HepG2 (cell line): ENCODE measurements at regions not wholly inside any gene's neighbourhood (a gene's known extent, or its start where the extent isn't known, plus 50 kb on each side); places are given as distances from the start of the nearest gene placed in this dataset.

Experiments used
- ATAC-seq: fragments of 200-7000 bp; cut with Tn5 transposase; 3 replicates; pipeline ENCODE4 v1.9.1; 2020; ENCODE audit warnings: mild to moderate bottlenecking, moderate library complexity
- BruUV-seq: library from RNA; stranded (reverse); fragments of 400-500 nt; replicated peaks from 2 replicates; lab custom pipeline; 2021; lab: Mats Ljungman, UMichigan
- CTCF ChIA-PET: fragments of 300-600 bp; formaldehyde crosslinking; extraction: SDS; loops from one replicate; lab custom pipeline; 2021; ENCODE audit warnings: low total read pairs, inconsistent platforms, low intra/inter-chr PET ratio; lab: Yijun Ruan, JAX
- POLR2A ChIA-PET: fragments of 350-600 bp; sonication (Branson Sonifier 250); formaldehyde crosslinking; loops from one replicate; lab custom pipeline; 2020; ENCODE audit warnings: antibody characterized with exemption, inconsistent platforms; lab: Yijun Ruan, JAX
- DNase-seq: peaks from one replicate; pipeline ENCODE4 v3.0.0-alpha.2; 2015; ENCODE audit warnings: low spot score
- FAIRE-seq: peaks from 3 replicates; lab custom pipeline; 2011; peaks lifted over from hg19 to GRCh38; lab: Jason Lieb, UNC
- H2AFZ ChIP-seq: one replicate; pipeline ENCODE4 v1.6.1; 2011; ENCODE audit warnings: low read length, inconsistent platforms
- H3K27ac ChIP-seq: fragments of 300-600 bp; 3 replicates; pipeline ENCODE4 v1.8.0; 2011; ENCODE audit warnings: mixed run types, mild to moderate bottlenecking, mixed read lengths, low read length, inconsistent platforms; ENCODE audit not compliant: insufficient read depth; ENCODE audit errors: extremely low read length
- H3K27me3 ChIP-seq, 2 experiments: fragments of 200-600 bp in 1 of 2; 2 replicates in 1 of 2; 3 replicates in 1 of 2; pipeline versions ENCODE4 v1.6.0 to v1.8.0; 2011; ENCODE audit warnings: low read length in 2 of 2, mild to moderate bottlenecking in 2 of 2, moderate library complexity in 2 of 2, inconsistent platforms in 1 of 2; ENCODE audit not compliant: insufficient read depth in 2 of 2, control insufficient read depth in 1 of 2
- H3K36me3 ChIP-seq, 2 experiments: fragments of 200-600 bp in 1 of 2; replicated peaks in 1 of 2; 2 replicates in 1 of 2; 3 replicates in 1 of 2; pipeline versions ENCODE4 v1.5.1 to v1.8.0; 2011; ENCODE audit warnings: low read length in 2 of 2, inconsistent platforms in 1 of 2; ENCODE audit not compliant: insufficient read depth in 2 of 2, control insufficient read depth in 1 of 2
- H3K4me1 ChIP-seq: 2 replicates; pipeline ENCODE4 v1.5.1; 2012; ENCODE audit warnings: low read length, inconsistent platforms; ENCODE audit not compliant: insufficient read depth
- H3K4me2 ChIP-seq: 2 replicates; pipeline ENCODE4 v1.6.0; 2011; ENCODE audit warnings: low read depth, low read length, inconsistent platforms
- H3K4me3 ChIP-seq, 3 experiments: fragments of 200-600 bp in 1 of 3; sonication (generic), shearing (Covaris generic) in 1 of 3; replicated peaks in 1 of 3; 2 replicates each; pipeline ENCODE4 v1.5.1; 2011 to 2016; ENCODE audit warnings: low read length in 3 of 3, inconsistent platforms in 2 of 3, low read depth in 2 of 3, mild to moderate bottlenecking in 2 of 3, control low read depth in 1 of 3, mixed read lengths in 1 of 3; ENCODE audit not compliant: insufficient read depth in 1 of 3
- H3K79me2 ChIP-seq: one replicate; pipeline ENCODE4 v1.6.1; 2011; ENCODE audit warnings: low read length, inconsistent platforms; ENCODE audit not compliant: insufficient read depth
- H3K9ac ChIP-seq: 2 replicates; pipeline ENCODE4 v1.6.0; 2011; ENCODE audit warnings: mild to moderate bottlenecking, low read depth, low read length, inconsistent platforms; ENCODE audit not compliant: insufficient read depth
- H3K9me3 ChIP-seq: 2 replicates; pipeline ENCODE4 v1.5.1; 2012; ENCODE audit warnings: mild to moderate bottlenecking, low read length
- H4K20me1 ChIP-seq: 2 replicates; pipeline ENCODE4 v1.6.0; 2011; ENCODE audit warnings: inconsistent platforms, mild to moderate bottlenecking, low read length, moderate library complexity; ENCODE audit not compliant: insufficient read depth
- CBX1 ChIP-seq: IDR thresholded peaks from one replicate; pipeline ENCODE4 v1.6.1; 2016; ENCODE audit warnings: antibody characterized with exemption, low read depth
- ETV5 ChIP-seq: IDR thresholded peaks from 2 replicates; pipeline ENCODE4 v1.6.1; 2018; ENCODE audit warnings: missing biosample characterization, missing genetic modification reagents, inconsistent platforms, borderline replicate concordance
- NRL ChIP-seq: sonication (generic); formaldehyde crosslinking; IDR thresholded peaks from 2 replicates; pipeline ENCODE4 v1.5.0; 2020; ENCODE audit warnings: missing genetic modification reagents, mild to moderate bottlenecking, moderate library complexity, borderline replicate concordance
- REPIN1 ChIP-seq: sonication (generic); formaldehyde crosslinking; IDR thresholded peaks from 2 replicates; pipeline ENCODE4 v1.8.0; 2022; ENCODE audit warnings: missing genetic modification reagents, low read depth, mild to moderate bottlenecking, borderline replicate concordance
- RFX1 ChIP-seq: fragments of 450-650 bp; IDR thresholded peaks from 2 replicates; pipeline ENCODE4 v1.6.1; 2017
- TCF12 ChIP-seq, 2 experiments: fragments of 450-650 bp in 1 of 2; sonication (generic) in 1 of 2; formaldehyde crosslinking in 1 of 2; IDR thresholded peaks; 2 replicates each; pipeline versions ENCODE4 v1.6.1 to v1.8.0; 2017 to 2022; ENCODE audit warnings: antibody characterized with exemption in 1 of 2, mild to moderate bottlenecking in 1 of 2, missing genetic modification reagents in 1 of 2, moderate library complexity in 1 of 2
- TGIF2 ChIP-seq: IDR thresholded peaks from 2 replicates; pipeline ENCODE4 v1.6.1; 2016; ENCODE audit warnings: control low read depth, missing compliant biosample characterization
- TOE1 ChIP-seq: sonication (generic); formaldehyde crosslinking; IDR thresholded peaks from 2 replicates; pipeline ENCODE4 v1.4.0; 2020; ENCODE audit warnings: mild to moderate bottlenecking, missing genetic modification reagents
- TOPORS ChIP-seq: sonication (generic); formaldehyde crosslinking; IDR thresholded peaks from 2 replicates; pipeline ENCODE4 v1.8.0; 2023; ENCODE audit warnings: mild to moderate bottlenecking, missing genetic modification reagents
- YEATS2 ChIP-seq: sonication (generic); formaldehyde crosslinking; IDR thresholded peaks from 2 replicates; pipeline ENCODE4 v1.4.0; 2020; ENCODE audit warnings: missing genetic modification reagents, borderline replicate concordance
- ZMYM2 ChIP-seq: sonication (generic); formaldehyde crosslinking; IDR thresholded peaks from 2 replicates; pipeline ENCODE4 v1.8.0; 2022; ENCODE audit warnings: mild to moderate bottlenecking, missing genetic modification reagents
- ZNF292 ChIP-seq: sonication (generic); formaldehyde crosslinking; IDR thresholded peaks from 2 replicates; pipeline ENCODE4 v1.8.1; 2022; ENCODE audit warnings: mild to moderate bottlenecking, low read depth, missing genetic modification reagents, borderline replicate concordance
- ZNF383 ChIP-seq: sonication (generic); formaldehyde crosslinking; IDR thresholded peaks from 2 replicates; pipeline ENCODE4 v1.4.0; 2020; ENCODE audit warnings: missing genetic modification reagents, mild to moderate bottlenecking, borderline replicate concordance
- ZNF607 ChIP-seq: sonication (generic); formaldehyde crosslinking; IDR thresholded peaks from 2 replicates; pipeline ENCODE4 v1.5.1; 2020; ENCODE audit warnings: missing genetic modification reagents, mild to moderate bottlenecking, borderline replicate concordance
- ZNF781 ChIP-seq: sonication (generic); formaldehyde crosslinking; IDR thresholded peaks from 2 replicates; pipeline ENCODE4 v1.5.1; 2020; ENCODE audit warnings: borderline replicate concordance, mild to moderate bottlenecking, missing genetic modification reagents; ENCODE audit errors: not compliant biosample characterization
- ZNF782 ChIP-seq: sonication (generic); formaldehyde crosslinking; IDR thresholded peaks from 2 replicates; pipeline ENCODE4 v1.4.0; 2020; ENCODE audit warnings: missing genetic modification reagents, mild to moderate bottlenecking, borderline replicate concordance
- WGBS: methylation state at CpG from one replicate; pipeline ENCODE4 v1.1.6; 2017; ENCODE audit warnings: low lambda C conversion rate; 5-methylcytosine and 5-hydroxymethylcytosine counted together
- in situ Hi-C: cut with HindIII; loops from 2 replicates; pipeline ENCODE4 v1.10.0; 2017; ENCODE audit warnings: low pct_unique_long_range_greater_than_20kb; ENCODE audit not compliant: extremely low pct_ligation_motif_present
- intact Hi-C: fragments of 100-400 bp; cut with micrococcal nuclease; formaldehyde crosslinking; loops from one replicate; pipeline ENCODE4 v1.10.0; 2022; ENCODE audit not compliant: unreplicated experiment
- TF ChIP-seq, protein P1 (sequence below): sonication (generic); formaldehyde crosslinking; IDR thresholded peaks from 2 replicates; pipeline ENCODE4 v1.4.0; 2020; ENCODE audit warnings: missing genetic modification reagents, borderline replicate concordance
- TF ChIP-seq, protein P2 (sequence below): sonication (generic); formaldehyde crosslinking; IDR thresholded peaks from 2 replicates; pipeline ENCODE4 v1.4.0; 2020; ENCODE audit warnings: missing genetic modification reagents, borderline replicate concordance

GRCh38 chrX:38960137-38960536, 158.9 kb downstream of the MID1IP1 start (continued):
- TF ChIP-seq, protein P1, sequence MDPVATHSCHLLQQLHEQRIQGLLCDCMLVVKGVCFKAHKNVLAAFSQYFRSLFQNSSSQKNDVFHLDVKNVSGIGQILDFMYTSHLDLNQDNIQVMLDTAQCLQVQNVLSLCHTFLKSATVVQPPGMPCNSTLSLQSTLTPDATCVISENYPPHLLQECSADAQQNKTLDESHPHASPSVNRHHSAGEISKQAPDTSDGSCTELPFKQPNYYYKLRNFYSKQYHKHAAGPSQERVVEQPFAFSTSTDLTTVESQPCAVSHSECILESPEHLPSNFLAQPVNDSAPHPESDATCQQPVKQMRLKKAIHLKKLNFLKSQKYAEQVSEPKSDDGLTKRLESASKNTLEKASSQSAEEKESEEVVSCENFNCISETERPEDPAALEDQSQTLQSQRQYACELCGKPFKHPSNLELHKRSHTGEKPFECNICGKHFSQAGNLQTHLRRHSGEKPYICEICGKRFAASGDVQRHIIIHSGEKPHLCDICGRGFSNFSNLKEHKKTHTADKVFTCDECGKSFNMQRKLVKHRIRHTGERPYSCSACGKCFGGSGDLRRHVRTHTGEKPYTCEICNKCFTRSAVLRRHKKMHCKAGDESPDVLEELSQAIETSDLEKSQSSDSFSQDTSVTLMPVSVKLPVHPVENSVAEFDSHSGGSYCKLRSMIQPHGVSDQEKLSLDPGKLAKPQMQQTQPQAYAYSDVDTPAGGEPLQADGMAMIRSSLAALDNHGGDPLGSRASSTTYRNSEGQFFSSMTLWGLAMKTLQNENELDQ (CRISPR knock-in tag) = no peak
- TF ChIP-seq REPIN1 (CRISPR knock-in tag) = no peak
- TF ChIP-seq, protein P2, sequence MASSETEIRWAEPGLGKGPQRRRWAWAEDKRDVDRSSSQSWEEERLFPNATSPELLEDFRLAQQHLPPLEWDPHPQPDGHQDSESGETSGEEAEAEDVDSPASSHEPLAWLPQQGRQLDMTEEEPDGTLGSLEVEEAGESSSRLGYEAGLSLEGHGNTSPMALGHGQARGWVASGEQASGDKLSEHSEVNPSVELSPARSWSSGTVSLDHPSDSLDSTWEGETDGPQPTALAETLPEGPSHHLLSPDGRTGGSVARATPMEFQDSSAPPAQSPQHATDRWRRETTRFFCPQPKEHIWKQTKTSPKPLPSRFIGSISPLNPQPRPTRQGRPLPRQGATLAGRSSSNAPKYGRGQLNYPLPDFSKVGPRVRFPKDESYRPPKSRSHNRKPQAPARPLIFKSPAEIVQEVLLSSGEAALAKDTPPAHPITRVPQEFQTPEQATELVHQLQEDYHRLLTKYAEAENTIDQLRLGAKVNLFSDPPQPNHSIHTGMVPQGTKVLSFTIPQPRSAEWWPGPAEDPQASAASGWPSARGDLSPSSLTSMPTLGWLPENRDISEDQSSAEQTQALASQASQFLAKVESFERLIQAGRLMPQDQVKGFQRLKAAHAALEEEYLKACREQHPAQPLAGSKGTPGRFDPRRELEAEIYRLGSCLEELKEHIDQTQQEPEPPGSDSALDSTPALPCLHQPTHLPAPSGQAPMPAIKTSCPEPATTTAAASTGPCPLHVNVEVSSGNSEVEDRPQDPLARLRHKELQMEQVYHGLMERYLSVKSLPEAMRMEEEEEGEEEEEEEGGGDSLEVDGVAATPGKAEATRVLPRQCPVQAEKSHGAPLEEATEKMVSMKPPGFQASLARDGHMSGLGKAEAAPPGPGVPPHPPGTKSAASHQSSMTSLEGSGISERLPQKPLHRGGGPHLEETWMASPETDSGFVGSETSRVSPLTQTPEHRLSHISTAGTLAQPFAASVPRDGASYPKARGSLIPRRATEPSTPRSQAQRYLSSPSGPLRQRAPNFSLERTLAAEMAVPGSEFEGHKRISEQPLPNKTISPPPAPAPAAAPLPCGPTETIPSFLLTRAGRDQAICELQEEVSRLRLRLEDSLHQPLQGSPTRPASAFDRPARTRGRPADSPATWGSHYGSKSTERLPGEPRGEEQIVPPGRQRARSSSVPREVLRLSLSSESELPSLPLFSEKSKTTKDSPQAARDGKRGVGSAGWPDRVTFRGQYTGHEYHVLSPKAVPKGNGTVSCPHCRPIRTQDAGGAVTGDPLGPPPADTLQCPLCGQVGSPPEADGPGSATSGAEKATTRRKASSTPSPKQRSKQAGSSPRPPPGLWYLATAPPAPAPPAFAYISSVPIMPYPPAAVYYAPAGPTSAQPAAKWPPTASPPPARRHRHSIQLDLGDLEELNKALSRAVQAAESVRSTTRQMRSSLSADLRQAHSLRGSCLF = no peak
- no peak for TF ChIP-seq TOE1 (CRISPR knock-in tag)
- TF ChIP-seq TOPORS (CRISPR knock-in tag) = no peak

DNA sequence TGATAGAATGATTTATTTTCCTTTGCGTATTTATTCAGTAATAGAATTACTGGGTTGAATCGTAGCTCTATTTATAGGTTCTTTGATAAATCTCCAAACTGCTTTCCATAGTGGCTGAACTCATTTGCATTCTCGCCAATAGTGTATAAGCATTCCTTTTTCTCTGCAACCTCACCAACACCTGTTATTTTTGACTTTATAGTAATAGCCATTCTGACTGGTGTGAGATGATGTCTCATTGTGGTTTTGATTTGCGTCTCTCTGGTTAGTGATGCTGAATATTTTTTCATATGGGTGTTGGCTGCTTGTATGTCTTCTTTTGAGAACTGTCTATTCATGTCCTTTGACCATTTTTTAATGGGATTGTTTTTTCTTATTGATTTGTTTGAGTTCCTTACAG, 160.7 kb downstream of the MID1IP1 start:
- peaks cover 10% of the 10 kb centered on the region; the same call in 1 of the 2 replicates for H3K9me3 ChIP-seq
- no peak for DNase-seq
- H3K27ac ChIP-seq = no peak overlapping the region
- H3K79me2 ChIP-seq = no peaks in the 10 kb centered on the region
- H3K4me2 ChIP-seq = no peak overlapping the region
- intact Hi-C loops = no loop called here
- no TSS peak for BruUV-seq
- no peaks in the 10 kb centered on the region for H3K27me3 ChIP-seq
- ATAC-seq = no peak
- no peak overlapping the region for H2AFZ ChIP-seq
- CTCF ChIA-PET = no interaction called here
- 49% methylated on average over 4 of the region's 4 CpGs for WGBS
- H3K9ac ChIP-seq = no peak overlapping the region
- no peak overlapping the region for H3K4me3 ChIP-seq
- POLR2A ChIA-PET = no interaction called here
- no peaks in the 10 kb centered on the region for H3K36me3 ChIP-seq
- in situ Hi-C loops = no loop called here
- H3K4me1 ChIP-seq = no peaks in the 10 kb centered on the region
- FAIRE-seq = no peak
- no peaks in the 10 kb centered on the region for H4K20me1 ChIP-seq
- TF ChIP-seq CBX1 = no peak
- TF ChIP-seq ZNF383 (CRISPR knock-in tag) = no peak
- no peak for TF ChIP-seq TCF12 (IDR thresholded peaks at IDR 0.05)
- no peak for TF ChIP-seq TCF12 (CRISPR knock-in tag; IDR thresholded peaks at IDR 0.05)
- no peak for TF ChIP-seq ZNF292 (CRISPR knock-in tag)
- TF ChIP-seq ZNF607 = no peak
- no peak for TF ChIP-seq ETV5 (CRISPR knock-in tag)
- TF ChIP-seq NRL (CRISPR knock-in tag) = no peak
- no peak for TF ChIP-seq YEATS2 (CRISPR knock-in tag)
- no peak for TF ChIP-seq RFX1
- TF ChIP-seq ZNF781 = no peak
- no peak for TF ChIP-seq TGIF2 (CRISPR knock-in tag)
- no peak for TF ChIP-seq ZNF782 (CRISPR knock-in tag)
- TF ChIP-seq ZMYM2 (CRISPR knock-in tag) = no peak
